ENCODE measurements at regions not wholly inside any gene's neighbourhood (a gene's known extent, or its start where the extent isn't known, plus 50 kb on each side); places are given as distances from the start of the nearest gene placed in this dataset.

GRCh38 chr20:10749084-10749483 lies 75.3 kb upstream of the JAG1 start:
- Mint-ChIP-seq H3K36me3 (ENCODE audit: insufficient read depth in 2 of 2) (no peaks in the 10 kb centered on the region), H3K4me3 (no peak overlapping the region), H3K9me3 (no peaks in the 10 kb centered on the region), H3K27me3 (ENCODE audit: low read depth) (peaks cover 9% of the 10 kb centered on the region), H3K27ac (no peak overlapping the region), H3K4me1 (ENCODE audit: low read depth) (no peaks in the 10 kb centered on the region)
- no peak for ATAC-seq (replicated peaks in 1 of 2)
- no peak for DNase-seq

DNA sequence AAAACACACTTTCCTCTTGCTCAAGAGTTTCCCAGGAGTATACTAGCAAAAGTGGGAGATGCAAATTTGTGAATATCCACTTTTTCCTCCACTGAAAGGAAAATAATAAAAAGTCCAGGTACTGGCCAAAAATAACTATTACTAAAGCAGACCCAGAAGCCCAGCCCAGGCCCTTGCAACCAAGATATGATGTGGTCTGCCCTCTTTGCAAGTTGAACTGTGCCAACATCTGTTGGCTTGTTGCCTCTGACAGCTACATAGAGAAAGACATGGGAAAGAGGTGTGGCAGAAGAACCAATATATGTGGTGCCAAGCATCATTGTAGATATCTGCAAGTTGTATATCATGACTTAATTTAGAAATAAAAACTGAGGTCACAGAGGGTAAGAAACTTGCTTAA lies 78.4 kb upstream of the JAG1 start:
- ATAC-seq (replicated peaks in 1 of 2), result no peak
- Mint-ChIP-seq H3K36me3 (ENCODE audit: insufficient read depth in 2 of 2) (no peaks in the 10 kb centered on the region), H3K4me3 (no peak overlapping the region), H3K27me3 (ENCODE audit: low read depth) (peaks cover 20% of the 10 kb centered on the region), H3K9me3 (peaks cover 0 to 4% of the 10 kb centered on the region in 2 donors), H3K4me1 (ENCODE audit: low read depth) (no peaks in the 10 kb centered on the region), H3K27ac (no peak overlapping the region)
- no peak for DNase-seq

- H3K9me3 Mint-ChIP-seq, result peaks cover 0 to 4% of the 10 kb centered on the region in 2 donors
These were observed 81.0 kb upstream of the JAG1 start for GRCh38 chr20:10754824-10755223.

DNA sequence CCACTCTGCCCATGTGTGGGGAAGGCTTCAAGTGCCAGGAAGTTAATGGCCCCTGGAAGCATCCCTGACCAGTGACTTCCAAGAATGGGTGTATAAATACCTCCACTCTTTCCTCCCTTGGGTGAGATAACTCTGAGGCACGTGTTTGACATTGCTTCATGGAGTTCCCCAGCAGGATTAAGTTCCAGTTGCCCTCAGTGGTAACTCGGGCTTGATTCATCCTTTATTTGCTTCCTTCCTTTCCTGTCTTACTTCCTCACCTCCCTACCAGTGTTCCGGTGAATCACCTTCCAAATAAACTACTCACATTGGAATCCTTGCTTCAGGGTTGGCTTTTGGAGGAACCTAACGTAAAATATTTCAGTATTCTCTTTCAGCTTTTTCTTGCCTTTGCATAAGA lies 84.6 kb upstream of the JAG1 start:
- H3K27ac Mint-ChIP-seq, result no peak overlapping the region
- peaks cover 0 to 4% of the 10 kb centered on the region in 2 donors for H3K9me3 Mint-ChIP-seq
- H3K4me3 Mint-ChIP-seq, result no peak overlapping the region
- H3K27me3 Mint-ChIP-seq (ENCODE audit: low read depth), result peaks cover 11% of the 10 kb centered on the region
- no peak for DNase-seq
- no peak for ATAC-seq (replicated peaks in 1 of 2)
- H3K4me1 Mint-ChIP-seq (ENCODE audit: low read depth), result no peaks in the 10 kb centered on the region
- H3K36me3 Mint-ChIP-seq (ENCODE audit: insufficient read depth in 2 of 2), result no peaks in the 10 kb centered on the region

More at GRCh38 chr20:10754824-10755223, 81.0 kb upstream of the JAG1 start:
- H3K27me3 Mint-ChIP-seq (ENCODE audit: low read depth), result peaks cover 11% of the 10 kb centered on the region
- DNase-seq (no peak), ATAC-seq (replicated peaks in 1 of 2) (no peak)
- H3K4me3 Mint-ChIP-seq, result no peak overlapping the region
- H3K36me3 Mint-ChIP-seq (ENCODE audit: insufficient read depth in 2 of 2), result no peaks in the 10 kb centered on the region
- no peak overlapping the region for H3K27ac Mint-ChIP-seq
- H3K4me1 Mint-ChIP-seq (ENCODE audit: low read depth), result no peaks in the 10 kb centered on the region

DNA sequence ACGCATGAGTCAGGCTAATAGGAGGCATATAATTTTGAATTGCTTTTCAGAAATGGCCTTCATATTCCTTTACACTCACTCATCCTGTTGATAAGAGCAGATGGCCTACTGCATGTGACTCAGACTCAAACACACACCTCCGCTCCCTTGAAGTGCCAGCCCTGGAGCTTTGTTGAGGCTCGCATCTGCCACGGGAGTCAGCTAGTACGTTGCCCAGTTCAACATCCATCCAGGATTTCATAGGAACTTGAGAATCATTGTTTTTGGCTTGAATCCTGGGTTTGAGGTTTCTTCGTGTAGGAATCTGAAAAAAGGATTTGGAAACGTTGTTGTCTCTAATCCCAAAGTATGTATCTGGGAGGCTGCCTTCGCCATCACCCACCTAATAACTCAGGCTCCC lies 87.4 kb upstream of the JAG1 start:
- H3K9me3 Mint-ChIP-seq, result peaks cover 0 to 3% of the 10 kb centered on the region in 2 donors
- peaks cover 2% of the 10 kb centered on the region for H3K27me3 Mint-ChIP-seq (ENCODE audit: low read depth)
- H3K4me1 Mint-ChIP-seq (ENCODE audit: low read depth), result no peaks in the 10 kb centered on the region
- H3K4me3 Mint-ChIP-seq, result no peak overlapping the region
- no peaks in the 10 kb centered on the region for H3K36me3 Mint-ChIP-seq (ENCODE audit: insufficient read depth in 2 of 2)
- ATAC-seq (replicated peaks in 1 of 2), result no peak
- H3K27ac Mint-ChIP-seq, result no peak overlapping the region
- DNase-seq, result no peak

DNA sequence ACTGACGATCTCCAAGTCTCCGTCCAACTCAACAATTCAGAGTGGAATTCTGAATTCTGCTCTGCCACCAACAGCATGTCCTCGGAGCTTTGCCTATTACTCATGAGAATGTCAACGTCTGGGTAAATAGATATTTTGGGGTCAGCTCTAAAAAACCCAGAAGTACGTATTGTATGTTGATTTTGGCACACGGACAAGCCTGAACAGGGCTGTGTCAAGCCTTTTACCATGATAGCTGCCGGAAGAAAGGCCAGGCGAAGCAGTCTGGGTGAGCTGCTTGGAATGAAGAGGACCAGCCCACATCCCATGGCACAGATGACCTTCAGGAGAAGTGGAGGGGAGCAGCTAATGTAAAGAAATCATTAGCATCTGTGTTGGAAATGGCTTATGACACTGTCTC lies 88.0 kb upstream of the JAG1 start:
- no peak for DNase-seq
- no peaks in the 10 kb centered on the region for H3K36me3 Mint-ChIP-seq (ENCODE audit: insufficient read depth in 2 of 2)

DNA sequence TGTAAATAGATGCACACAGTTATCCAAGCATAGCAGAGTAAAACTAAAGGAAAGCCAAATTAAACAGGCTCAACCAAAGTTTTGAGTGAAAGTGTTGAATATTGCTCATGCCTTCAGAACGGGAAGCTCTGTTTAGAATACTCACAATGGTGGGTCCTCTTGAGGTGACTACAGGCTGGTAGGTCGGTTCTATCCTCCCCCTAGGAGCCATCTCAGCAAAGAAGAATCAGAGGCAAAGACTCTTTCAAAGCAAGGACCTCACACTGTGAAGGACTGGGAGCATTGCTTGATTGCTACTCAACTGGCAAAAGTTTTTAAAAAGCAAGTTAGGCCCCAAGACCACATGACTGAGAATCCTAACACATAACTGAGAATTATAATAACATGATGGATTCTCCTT lies 88.4 kb upstream of the JAG1 start:
- ATAC-seq (replicated peaks in 1 of 2) (no peak), DNase-seq (no peak)
- Mint-ChIP-seq H3K27me3 (ENCODE audit: low read depth) (no peaks in the 10 kb centered on the region), H3K9me3 (peaks cover 0 to 3% of the 10 kb centered on the region in 2 donors), H3K4me1 (ENCODE audit: low read depth) (no peaks in the 10 kb centered on the region), H3K36me3 (ENCODE audit: insufficient read depth in 2 of 2) (no peaks in the 10 kb centered on the region), H3K27ac (no peak overlapping the region), H3K4me3 (no peak overlapping the region)

More for the DNA sequence above, 88.0 kb upstream of the JAG1 start:
- H3K27ac Mint-ChIP-seq, result no peak overlapping the region
- ATAC-seq (replicated peaks in 1 of 2), result no peak
- no peaks in the 10 kb centered on the region for H3K4me1 Mint-ChIP-seq (ENCODE audit: low read depth)
- peaks cover 0 to 3% of the 10 kb centered on the region in 2 donors for H3K9me3 Mint-ChIP-seq
- H3K4me3 Mint-ChIP-seq, result no peak overlapping the region
- no peaks in the 10 kb centered on the region for H3K27me3 Mint-ChIP-seq (ENCODE audit: low read depth)

- no peaks in the 10 kb centered on the region for H3K36me3 Mint-ChIP-seq (ENCODE audit: insufficient read depth in 2 of 2)
These were observed 89.3 kb upstream of the JAG1 start for GRCh38 chr20:10763112-10763511.

DNA sequence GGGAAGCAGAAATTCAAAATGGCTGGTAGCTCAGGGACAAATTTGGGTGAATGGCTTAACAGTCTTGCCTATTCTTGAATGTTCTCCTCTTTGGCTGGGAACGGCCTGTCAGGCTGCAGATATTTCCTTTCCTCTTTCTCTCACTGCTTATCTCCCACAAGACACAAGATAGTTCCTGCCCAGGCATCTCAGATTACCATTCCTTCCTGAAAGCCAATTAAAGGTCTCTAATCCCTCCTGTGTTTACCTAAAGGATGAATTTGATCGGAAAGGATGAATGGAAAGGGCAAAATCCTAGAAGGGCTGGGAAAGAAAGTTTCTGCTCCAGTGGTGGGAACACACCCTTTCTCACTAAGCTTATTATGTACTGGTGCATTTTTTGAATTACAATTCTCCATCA lies 95.9 kb upstream of the JAG1 start:
- H3K36me3 Mint-ChIP-seq (ENCODE audit: insufficient read depth in 2 of 2), result no peaks in the 10 kb centered on the region
- H3K27me3 Mint-ChIP-seq (ENCODE audit: low read depth), result no peaks in the 10 kb centered on the region
- H3K9me3 Mint-ChIP-seq, result peaks cover 3% of the 10 kb centered on the region in 2 donors
- no peak overlapping the region for H3K4me3 Mint-ChIP-seq
- H3K4me1 Mint-ChIP-seq (ENCODE audit: low read depth), result no peaks in the 10 kb centered on the region
- no peak overlapping the region for H3K27ac Mint-ChIP-seq
- ATAC-seq (replicated peaks in 1 of 2) (no peak), DNase-seq (no peak)

More at GRCh38 chr20:10763112-10763511, 89.3 kb upstream of the JAG1 start:
- no peak for ATAC-seq (replicated peaks in 1 of 2)
- Mint-ChIP-seq H3K27ac (no peak overlapping the region), H3K4me3 (no peak overlapping the region), H3K4me1 (ENCODE audit: low read depth) (no peaks in the 10 kb centered on the region), H3K9me3 (peaks cover 0 to 3% of the 10 kb centered on the region in 2 donors), H3K27me3 (ENCODE audit: low read depth) (no peaks in the 10 kb centered on the region)
- no peak for DNase-seq

GRCh38 chr20:10770753-10771152 lies 97.0 kb upstream of the JAG1 start:
- Mint-ChIP-seq H3K9me3 (peaks cover 0 to 3% of the 10 kb centered on the region in 2 donors), H3K4me1 (ENCODE audit: low read depth) (no peaks in the 10 kb centered on the region), H3K27ac (no peak overlapping the region), H3K4me3 (no peak overlapping the region), H3K27me3 (ENCODE audit: low read depth) (no peaks in the 10 kb centered on the region), H3K36me3 (ENCODE audit: insufficient read depth in 2 of 2) (no peaks in the 10 kb centered on the region)
- DNase-seq (no peak), ATAC-seq (replicated peaks in 1 of 2) (no peak)

DNA sequence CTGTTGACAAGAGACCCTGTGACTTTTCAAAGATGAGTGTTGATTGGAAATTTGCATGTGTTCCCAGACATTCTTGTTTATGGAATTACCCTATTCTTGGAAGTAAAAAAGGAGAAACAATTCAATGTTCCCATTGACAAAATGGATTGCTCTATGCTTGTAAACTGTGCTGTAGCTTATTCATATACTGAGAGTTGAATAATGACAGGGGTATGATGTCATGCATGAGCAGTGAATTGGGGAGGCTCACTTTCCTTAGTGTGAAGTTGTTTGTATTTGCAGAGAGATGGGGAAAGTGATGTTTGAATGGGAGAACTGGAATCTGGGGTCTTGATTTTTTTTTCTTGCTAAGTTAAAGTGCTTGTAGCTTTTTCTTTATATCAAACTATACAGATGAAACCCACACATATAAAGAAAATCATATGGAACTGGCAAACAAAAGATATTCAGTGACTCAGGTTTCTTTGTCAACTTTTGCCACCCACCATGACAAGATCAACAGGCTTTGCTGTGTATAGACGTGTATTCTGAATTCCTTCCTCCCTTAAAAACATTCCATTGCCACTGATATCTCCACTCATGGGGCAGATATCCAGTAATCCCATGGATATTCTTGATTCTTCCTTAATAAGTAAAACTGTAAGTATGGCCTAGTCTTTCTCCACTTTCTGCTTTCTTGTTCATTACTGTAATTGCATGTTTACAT lies 97.8 kb upstream of the JAG1 start:
- Mint-ChIP-seq H3K27me3 (ENCODE audit: low read depth) (no peaks in the 10 kb centered on the region), H3K4me1 (ENCODE audit: low read depth) (no peaks in the 10 kb centered on the region), H3K27ac (no peak overlapping the region), H3K9me3 (peaks cover 0 to 3% of the 10 kb centered on the region in 2 donors), H3K36me3 (ENCODE audit: insufficient read depth in 2 of 2) (no peaks in the 10 kb centered on the region), H3K4me3 (no peak overlapping the region)
- DNase-seq, result no peak
- ATAC-seq (replicated peaks in 1 of 2), result no peak

DNA sequence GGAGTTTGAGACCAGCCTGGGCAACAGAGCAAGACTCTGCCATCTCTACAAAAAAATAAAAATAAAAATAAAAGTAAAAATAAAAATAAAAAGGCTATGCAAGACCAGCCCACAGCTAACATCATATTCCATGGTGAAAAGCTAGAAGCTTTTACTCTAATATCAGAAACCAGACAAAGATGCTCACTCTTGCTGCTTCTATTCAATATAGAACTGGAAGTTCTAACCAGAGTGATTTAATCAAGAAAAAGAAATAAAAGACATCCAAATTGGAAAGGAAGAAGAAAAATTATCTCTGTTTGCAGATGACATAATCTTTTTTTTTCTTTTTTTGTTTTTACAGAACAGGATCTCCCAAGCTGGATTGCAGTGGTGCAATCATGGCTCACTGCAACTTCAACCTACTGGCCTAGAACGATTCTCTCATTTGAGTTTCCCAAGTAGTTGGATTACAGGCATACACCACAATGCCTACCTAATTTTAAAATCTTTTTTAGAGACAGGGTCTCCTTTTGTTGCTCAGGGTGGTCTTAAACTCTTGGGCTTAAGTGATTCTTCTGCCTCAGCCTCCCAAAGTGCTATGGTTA lies 100.7 kb upstream of the JAG1 start:
- peaks cover 0 to 3% of the 10 kb centered on the region in 2 donors for H3K9me3 Mint-ChIP-seq
- DNase-seq (no peak), ATAC-seq (replicated peaks in 1 of 2) (no peak)
- H3K36me3 Mint-ChIP-seq (ENCODE audit: insufficient read depth in 2 of 2), result no peaks in the 10 kb centered on the region
- H3K4me3 Mint-ChIP-seq, result no peak overlapping the region
- H3K27ac Mint-ChIP-seq, result no peak overlapping the region
- H3K4me1 Mint-ChIP-seq (ENCODE audit: low read depth), result no peaks in the 10 kb centered on the region
- H3K27me3 Mint-ChIP-seq (ENCODE audit: low read depth), result no peaks in the 10 kb centered on the region

DNA sequence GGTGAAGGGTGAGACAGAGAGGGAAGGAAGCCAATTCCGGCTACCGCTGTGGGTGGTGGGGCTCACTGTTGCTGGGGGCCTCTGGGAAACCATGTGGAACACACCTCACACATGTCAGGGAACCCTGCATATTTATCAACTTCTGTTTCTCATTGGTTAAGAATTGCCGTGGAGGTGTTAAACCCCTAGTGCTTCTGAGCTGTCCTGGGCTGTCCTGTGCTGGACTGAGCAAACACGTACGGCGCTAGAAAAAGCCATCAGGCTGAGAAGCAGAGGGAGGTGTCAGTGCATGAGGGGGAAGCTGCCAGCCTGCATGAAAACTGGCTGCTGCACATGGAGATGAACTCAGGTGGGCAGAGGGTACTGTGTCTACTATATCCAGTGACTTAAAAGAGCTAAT lies 103.9 kb upstream of the JAG1 start:
- H3K4me3 Mint-ChIP-seq, result no peak overlapping the region
- no peaks in the 10 kb centered on the region for H3K36me3 Mint-ChIP-seq (ENCODE audit: insufficient read depth in 2 of 2)
- H3K9me3 Mint-ChIP-seq, result peaks cover 0 to 3% of the 10 kb centered on the region in 2 donors
- DNase-seq (no peak), ATAC-seq (replicated peaks in 1 of 2) (no peak)
- peaks cover 6% of the 10 kb centered on the region for H3K4me1 Mint-ChIP-seq (ENCODE audit: low read depth)
- H3K27me3 Mint-ChIP-seq (ENCODE audit: low read depth), result no peaks in the 10 kb centered on the region
- H3K27ac Mint-ChIP-seq, result no peak overlapping the region

DNA sequence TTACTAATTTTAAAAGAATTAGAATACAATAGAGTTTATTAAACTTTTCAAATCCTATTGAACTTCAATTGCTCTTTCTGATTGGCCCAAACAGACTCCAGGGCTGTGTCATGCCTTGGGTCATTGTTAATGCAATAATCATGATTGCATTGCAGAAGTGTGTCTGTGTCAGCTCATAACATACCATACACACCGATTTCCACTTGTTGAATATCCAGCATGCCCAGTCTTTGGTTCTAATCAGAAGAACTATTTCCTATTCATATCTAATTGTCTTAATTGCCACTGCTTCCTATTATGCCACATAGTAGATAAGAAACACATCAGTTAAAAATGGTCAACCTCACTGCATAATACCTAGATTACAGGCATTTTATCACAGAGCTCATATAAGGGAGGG lies 106.1 kb upstream of the JAG1 start:
- Mint-ChIP-seq H3K27ac (no peak overlapping the region), H3K4me3 (no peak overlapping the region), H3K36me3 (ENCODE audit: insufficient read depth in 2 of 2) (no peaks in the 10 kb centered on the region), H3K9me3 (no peaks in the 10 kb centered on the region), H3K27me3 (ENCODE audit: low read depth) (no peaks in the 10 kb centered on the region), H3K4me1 (ENCODE audit: low read depth) (peaks cover 6% of the 10 kb centered on the region)
- no peak for ATAC-seq (replicated peaks in 1 of 2)
- DNase-seq, result no peak

All from activated T-cell treated with anti-CD3 and anti-CD28 coated beads, Interleukin-2, amount 50 U/mL, for 72 hours (primary cell).